H9 (cell line): ENCODE measurements at regions not wholly inside any gene's neighbourhood (a gene's known extent, or its start where the extent isn't known, plus 50 kb on each side); places are given as distances from the start of the nearest gene placed in this dataset.

Experiments
- DNase-seq: peaks from one replicate; pipeline ENCODE4 v3.0.0-alpha.2; 2017
- H2AFZ ChIP-seq: one replicate; pipeline ENCODE4 v1.6.1; 2013; ENCODE audit warnings: mild to moderate bottlenecking, low read length, control low read depth, moderate library complexity
- H2AK5ac ChIP-seq: 2 replicates; pipeline ENCODE4 v1.6.1; 2013; ENCODE audit warnings: low read length, control low read depth, mixed read lengths; ENCODE audit not compliant: insufficient read length
- H2BK120ac ChIP-seq: one replicate; pipeline ENCODE4 v1.6.1; 2013; ENCODE audit warnings: low read depth, mild to moderate bottlenecking, low read length, control low read depth, inconsistent platforms; ENCODE audit not compliant: poor library complexity, severe bottlenecking
- H2BK12ac ChIP-seq: 2 replicates; pipeline ENCODE4 v1.6.1; 2013; ENCODE audit warnings: low read length, control low read depth, mixed read lengths, low read depth; ENCODE audit not compliant: insufficient read length
- H2BK15ac ChIP-seq: 2 replicates; pipeline ENCODE4 v1.6.1; 2013; ENCODE audit warnings: low read depth, low read length, control low read depth
- H2BK20ac ChIP-seq: one replicate; pipeline ENCODE4 v1.6.1; 2013; ENCODE audit warnings: low read depth, mild to moderate bottlenecking, low read length, control low read depth, inconsistent platforms; ENCODE audit not compliant: poor library complexity, severe bottlenecking
- H2BK5ac ChIP-seq: 2 replicates; pipeline ENCODE4 v1.6.1; 2013; ENCODE audit warnings: low read length, control low read depth, mixed read lengths; ENCODE audit not compliant: insufficient read length
- H3K14ac ChIP-seq: 2 replicates; pipeline ENCODE4 v1.6.1; 2013; ENCODE audit warnings: low read length, control low read depth; ENCODE audit not compliant: insufficient read depth
- H3K18ac ChIP-seq: 2 replicates; pipeline ENCODE4 v1.6.1; 2013; ENCODE audit warnings: low read depth, mild to moderate bottlenecking, mixed read lengths, low read length, control low read depth; ENCODE audit not compliant: insufficient read length
- H3K23ac ChIP-seq: 2 replicates; pipeline ENCODE4 v1.6.1; 2013; ENCODE audit warnings: low read length, control low read depth, mixed read lengths, low read depth; ENCODE audit not compliant: insufficient read length
- H3K23me2 ChIP-seq: 2 replicates; pipeline ENCODE4 v1.6.1; 2013; ENCODE audit warnings: low read depth, mild to moderate bottlenecking, mixed read lengths, low read length, control low read depth; ENCODE audit not compliant: insufficient read length, poor library complexity, severe bottlenecking
- H3K27ac ChIP-seq: 2 replicates; pipeline ENCODE4 v1.5.1; 2013; ENCODE audit warnings: low read length, control low read depth, mixed read lengths, low read depth; ENCODE audit not compliant: insufficient read length
- H3K27me3 ChIP-seq: 2 replicates; pipeline ENCODE4 v1.6.1; 2013; ENCODE audit warnings: low read length, control low read depth, inconsistent platforms; ENCODE audit not compliant: insufficient read depth
- H3K4ac ChIP-seq: 2 replicates; pipeline ENCODE4 v1.6.1; 2013; ENCODE audit warnings: low read depth, mild to moderate bottlenecking, control low read depth, inconsistent platforms, low read length, moderate library complexity
- H3K4me1 ChIP-seq: 2 replicates; pipeline ENCODE4 v1.6.1; 2013; ENCODE audit warnings: low read length, control low read depth, inconsistent platforms; ENCODE audit not compliant: insufficient read depth
- H3K4me2 ChIP-seq: 2 replicates; pipeline ENCODE4 v1.6.1; 2013; ENCODE audit warnings: low read length, control low read depth, mixed read lengths; ENCODE audit not compliant: insufficient read length, insufficient read depth
- H3K56ac ChIP-seq: 2 replicates; pipeline ENCODE4 v1.6.1; 2013; ENCODE audit warnings: low read depth, mild to moderate bottlenecking, mixed read lengths, low read length, control low read depth; ENCODE audit not compliant: insufficient read length
- H3K79me1 ChIP-seq: 2 replicates; pipeline ENCODE4 v1.6.1; 2013; ENCODE audit warnings: low read depth, mild to moderate bottlenecking, moderate library complexity, low read length, control low read depth, inconsistent platforms; ENCODE audit not compliant: insufficient read depth, poor library complexity, severe bottlenecking
- H3K79me2 ChIP-seq: 2 replicates; pipeline ENCODE4 v1.6.1; 2013; ENCODE audit warnings: low read length, control low read depth, inconsistent platforms; ENCODE audit not compliant: insufficient read depth
- H3K9ac ChIP-seq: 2 replicates; pipeline ENCODE4 v1.6.1; 2013; ENCODE audit warnings: low read length, control low read depth, mixed read lengths; ENCODE audit not compliant: insufficient read length; ENCODE audit errors: extremely low read depth
- H3K9me3 ChIP-seq: one replicate; pipeline ENCODE4 v1.6.1; 2013; ENCODE audit warnings: low read depth, low read length, inconsistent platforms; ENCODE audit not compliant: control insufficient read depth
- H3T11ph ChIP-seq: one replicate; pipeline ENCODE4 v1.6.1; 2013; ENCODE audit warnings: mild to moderate bottlenecking, low read length, control low read depth, inconsistent platforms
- H4K20me1 ChIP-seq: one replicate; pipeline ENCODE4 v1.6.1; 2013; ENCODE audit not compliant: control insufficient read depth, insufficient read length, insufficient read depth
- H4K5ac ChIP-seq: 2 replicates; pipeline ENCODE4 v1.6.1; 2013; ENCODE audit warnings: low read depth, mild to moderate bottlenecking, mixed read lengths, low read length, control low read depth; ENCODE audit not compliant: insufficient read length
- H4K8ac ChIP-seq: replicated peaks from 2 replicates; pipeline ENCODE4 v1.6.1; 2013; ENCODE audit warnings: low read length, control low read depth, mixed read lengths, low read depth; ENCODE audit not compliant: insufficient read length
- H4K91ac ChIP-seq: 2 replicates; pipeline ENCODE4 v1.6.1; 2013; ENCODE audit warnings: low read depth, mild to moderate bottlenecking, moderate library complexity, mixed read lengths, low read length, control low read depth; ENCODE audit not compliant: insufficient read length
- H3K27ac Mint-ChIP-seq, 3 experiments: 2 replicates in 2 of 3; 3 replicates in 1 of 3; pipeline ENCODE4 v1.8.0; 2020 to 2021; ENCODE audit warnings: mixed read lengths in 3 of 3, mild to moderate bottlenecking in 1 of 3, moderate library complexity in 1 of 3
- H3K27me3 Mint-ChIP-seq: 2 replicates; pipeline ENCODE4 v1.8.0; 2021; ENCODE audit warnings: low read depth, mild to moderate bottlenecking, moderate library complexity, mixed read lengths
- H3K36me3 Mint-ChIP-seq, 3 experiments: 2 replicates in 2 of 3; 3 replicates in 1 of 3; pipeline ENCODE4 v1.8.0; 2020 to 2021; ENCODE audit warnings: low read depth in 3 of 3, mixed read lengths in 3 of 3; ENCODE audit not compliant: insufficient read depth in 1 of 3
- H3K4me1 Mint-ChIP-seq, 2 experiments: 2 replicates each; pipeline ENCODE4 v1.8.0; 2020; ENCODE audit warnings: mixed read lengths in 2 of 2
- H3K4me3 Mint-ChIP-seq, 2 experiments: 2 replicates in 1 of 2; 3 replicates in 1 of 2; pipeline ENCODE4 v1.8.0; 2020 to 2021; ENCODE audit warnings: mild to moderate bottlenecking in 2 of 2, mixed read lengths in 2 of 2, moderate library complexity in 1 of 2
- H3K9me3 Mint-ChIP-seq, 2 experiments: 2 replicates in 1 of 2; 3 replicates in 1 of 2; pipeline ENCODE4 v1.8.0; 2020; ENCODE audit warnings: mild to moderate bottlenecking in 2 of 2, mixed read lengths in 2 of 2, moderate library complexity in 1 of 2
- CTCF ChIP-seq: fragments of 200-600 bp; sonication (generic); conservative IDR thresholded peaks from 3 replicates; pipeline ENCODE4 v1.8.0; 2021; ENCODE audit warnings: antibody characterized with exemption, mild to moderate bottlenecking
- WGBS: extraction: QIAGEN DNeasy Blood & Tissue Kit; methylation state at CpG from one replicate; pipeline ENCODE4 v1.1.7; 2013; ENCODE audit warnings: missing lambda C conversion rate, low lambda C conversion rate, mixed read lengths; ENCODE audit not compliant: insufficient read length; ENCODE audit errors: extremely low coverage; 5-methylcytosine and 5-hydroxymethylcytosine counted together

GRCh38 chr16:26194526-26194925, 502.8 kb downstream of the HS3ST4 start:
- H3K4me1 ChIP-seq: peaks cover 3% of the 10 kb centered on the region; the same call in 1 of the 2 replicates
- Mint-ChIP-seq H3K4me1 (peaks cover 6 to 8% of the 10 kb centered on the region in 2 experiments), H3K27ac (no peak overlapping the region), H3K36me3 (no peaks in the 10 kb centered on the region), H3K4me3 (no peak overlapping the region), H3K27me3 (peaks cover 5% of the 10 kb centered on the region), H3K9me3 (no peaks in the 10 kb centered on the region; a peak in 1 of 5 replicates)
- no peak overlapping the region for H2BK20ac ChIP-seq
- H2BK15ac ChIP-seq: no peak overlapping the region
- no peak overlapping the region for H4K5ac ChIP-seq
- no peak overlapping the region for H3K14ac ChIP-seq
- H3K56ac ChIP-seq: no peak overlapping the region
- no peak overlapping the region for H3T11ph ChIP-seq
- no peak overlapping the region for H2BK12ac ChIP-seq
- H2AK5ac ChIP-seq: no peak overlapping the region
- no peaks in the 10 kb centered on the region for H3K79me2 ChIP-seq
- no CpG with 5 or more reads among the region's 3 CpGs for WGBS
- no peaks in the 10 kb centered on the region for H3K23me2 ChIP-seq
- H3K9me3 ChIP-seq: no peaks in the 10 kb centered on the region
- DNase-seq: no peak
- H3K9ac ChIP-seq: no peak overlapping the region
- no peak for TF ChIP-seq CTCF
- no peaks in the 10 kb centered on the region for H4K20me1 ChIP-seq
- no peak overlapping the region for H2BK5ac ChIP-seq
- H3K79me1 ChIP-seq: no peaks in the 10 kb centered on the region
- no peak overlapping the region for H3K4me2 ChIP-seq
- H3K23ac ChIP-seq: no peak overlapping the region
- no peak overlapping the region for H2BK120ac ChIP-seq
- H2AFZ ChIP-seq: no peak overlapping the region
- no peak overlapping the region for H3K4ac ChIP-seq
- H4K8ac ChIP-seq: no peak overlapping the region
- H4K91ac ChIP-seq: no peak overlapping the region
- no peaks in the 10 kb centered on the region for H3K27me3 ChIP-seq
- H3K27ac ChIP-seq: no peak overlapping the region
- no peak overlapping the region for H3K18ac ChIP-seq
